Panc1 (cell line): ENCODE measurements at regions not wholly inside any gene's neighbourhood (a gene's known extent, or its start where the extent isn't known, plus 50 kb on each side); places are given as distances from the start of the nearest gene placed in this dataset.
"Not testable (repeated sequence)": the region's sequence is repeated elsewhere in the genome, so short reads cannot be mapped to it uniquely, and the experiment has no call there.

Experiments used
- ATAC-seq: fragments of 200-7000 bp; cut with Tn5 transposase; 2 replicates; pipeline ENCODE4 v1.9.1; 2020; ENCODE audit warnings: mild to moderate bottlenecking, moderate library complexity
- BruUV-seq: library from RNA; stranded (reverse); fragments of 400-500 nt; replicated peaks from 2 replicates; lab custom pipeline; 2021; lab: Mats Ljungman, UMichigan
- CTCF ChIA-PET: fragments of 300-600 bp; sonication (Branson Sonifier 250); formaldehyde crosslinking; loops from one replicate; lab custom pipeline; 2022; ENCODE audit warnings: antibody characterized with exemption; lab: Charles Lee
- POLR2A ChIA-PET: fragments of 300-600 bp; sonication (Branson Sonifier 250); formaldehyde crosslinking; loops from one replicate; lab custom pipeline; 2022; ENCODE audit warnings: antibody characterized with exemption; lab: Charles Lee
- DNase-seq: peaks from one replicate; pipeline ENCODE4 v3.0.0-alpha.2; 2010; ENCODE audit warnings: low read depth, low spot score
- H3K27ac ChIP-seq: 2 replicates; pipeline ENCODE4 v1.5.1; 2011; ENCODE audit warnings: mild to moderate bottlenecking, low read length, inconsistent platforms
- H3K27me3 ChIP-seq: fragments of 200-500 bp; sonication (Bioruptor generic); 2 replicates; pipeline ENCODE4 v1.6.0; 2014; ENCODE audit warnings: low read length, inconsistent platforms; ENCODE audit not compliant: control insufficient read depth, insufficient read depth
- H3K36me3 ChIP-seq: fragments of 200-500 bp; sonication (Bioruptor generic); 2 replicates; pipeline ENCODE4 v1.5.1; 2014; ENCODE audit warnings: inconsistent platforms, mild to moderate bottlenecking, low read length, moderate library complexity; ENCODE audit not compliant: control insufficient read depth, insufficient read depth
- H3K4me1 ChIP-seq: 2 replicates; pipeline ENCODE4 v1.5.1; 2011; ENCODE audit warnings: inconsistent platforms, mild to moderate bottlenecking, low read length, moderate library complexity; ENCODE audit not compliant: control insufficient read depth, insufficient read depth
- H3K4me3 ChIP-seq, 2 experiments: 2 replicates each; pipeline ENCODE4 v1.5.1; 2011 to 2012; ENCODE audit warnings: low read depth in 2 of 2, low read length in 2 of 2, mild to moderate bottlenecking in 2 of 2, inconsistent platforms in 1 of 2, moderate library complexity in 1 of 2
- H3K9me3 ChIP-seq: fragments of 200-500 bp; sonication (Bioruptor generic); 2 replicates; pipeline ENCODE4 v1.5.1; 2014; ENCODE audit warnings: low read depth, mild to moderate bottlenecking, inconsistent platforms, low read length, moderate library complexity; ENCODE audit not compliant: control insufficient read depth, insufficient read depth
- POLR2AphosphoS5 ChIP-seq: IDR thresholded peaks from 2 replicates; pipeline ENCODE4 v1.6.1; 2012; ENCODE audit warnings: mild to moderate bottlenecking, low read depth, low read length, moderate library complexity
- SIN3A ChIP-seq: IDR thresholded peaks from 2 replicates; pipeline ENCODE4 v1.6.1; 2012; ENCODE audit warnings: low read depth, mild to moderate bottlenecking, low read length, moderate library complexity, borderline replicate concordance; ENCODE audit not compliant: insufficient read depth
- TCF7L2 ChIP-seq: IDR thresholded peaks from 2 replicates; pipeline ENCODE4 v1.6.1; 2011; ENCODE audit warnings: mild to moderate bottlenecking, low read depth, low read length, inconsistent platforms
- in situ Hi-C: cut with HindIII; loops from 2 replicates; pipeline ENCODE4 v1.10.0; 2016; ENCODE audit warnings: low sequenced_read_pairs, low pct_unique_long_range_greater_than_20kb
- intact Hi-C: fragments of 100-400 bp; cut with micrococcal nuclease; formaldehyde crosslinking; loops from one replicate; pipeline ENCODE4 v1.10.0; 2022; ENCODE audit not compliant: unreplicated experiment
- TF ChIP-seq, protein P1 (sequence below): fragments of 450-650 bp; IDR thresholded peaks from 2 replicates; pipeline ENCODE4 v1.5.1; 2017; ENCODE audit warnings: mild to moderate bottlenecking
- TF ChIP-seq, protein P2 (sequence below), 2 experiments: IDR thresholded peaks; 2 replicates each; pipeline ENCODE4 v1.6.1; 2011 to 2012; ENCODE audit warnings: low read depth in 2 of 2, control low read depth in 1 of 2, low read length in 1 of 2, mild to moderate bottlenecking in 1 of 2, moderate library complexity in 1 of 2; ENCODE audit not compliant: insufficient read depth in 1 of 2

DNA sequence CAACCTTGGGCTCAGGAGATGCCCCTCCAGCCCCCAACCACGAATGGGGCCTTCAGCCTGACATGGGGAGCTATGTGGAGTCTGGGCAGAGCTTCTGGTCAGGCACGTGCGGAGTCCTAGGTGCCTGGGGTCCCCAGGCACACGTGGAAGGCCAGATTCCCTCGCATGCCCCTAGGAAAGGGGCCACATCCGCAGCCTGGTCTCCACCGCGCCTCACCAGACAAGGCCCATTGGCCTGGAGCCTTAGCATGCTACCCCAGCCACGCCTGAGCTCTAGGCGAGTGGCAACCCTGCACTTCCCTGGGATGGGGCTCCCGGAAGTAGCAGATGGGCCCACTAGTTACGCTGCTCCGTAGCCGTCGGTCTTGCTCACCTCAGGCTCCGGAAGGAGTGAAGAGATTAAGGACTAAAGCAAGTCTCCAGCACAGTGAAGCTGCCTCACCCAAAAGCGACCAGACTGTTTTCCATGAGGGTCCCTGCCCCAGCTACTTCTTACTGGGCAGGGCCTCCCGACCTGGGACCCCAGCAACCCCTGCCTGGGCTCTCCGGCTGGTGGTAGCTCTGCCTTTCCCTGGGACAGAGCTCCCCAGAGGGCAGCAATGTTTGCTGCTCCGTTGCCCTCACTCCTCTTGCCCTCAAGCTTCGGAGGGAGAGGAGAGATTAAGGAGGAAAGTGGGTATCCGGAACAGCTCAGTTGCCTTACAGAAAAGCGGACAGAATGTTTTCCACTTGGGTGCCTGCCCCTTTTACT, 93.2 kb upstream of the IMPG1 start:
- Histone ChIP-seq H3K27me3 (no peaks in the 10 kb centered on the region), H3K9me3 (no peaks in the 10 kb centered on the region), H3K36me3 (no peaks in the 10 kb centered on the region), H3K4me3 (no peak overlapping the region), H3K4me1 (no peaks in the 10 kb centered on the region), H3K27ac (no peak overlapping the region)
- ChIA-PET POLR2A (no interaction called here), CTCF (no interaction called here)
- intact Hi-C loops: no loop called here
- ATAC-seq (no peak), DNase-seq (no peak)
- TF ChIP-seq TCF7L2 (no peak), POLR2AphosphoS5 (no peak), SIN3A (no peak)
- TF ChIP-seq, protein P1, sequence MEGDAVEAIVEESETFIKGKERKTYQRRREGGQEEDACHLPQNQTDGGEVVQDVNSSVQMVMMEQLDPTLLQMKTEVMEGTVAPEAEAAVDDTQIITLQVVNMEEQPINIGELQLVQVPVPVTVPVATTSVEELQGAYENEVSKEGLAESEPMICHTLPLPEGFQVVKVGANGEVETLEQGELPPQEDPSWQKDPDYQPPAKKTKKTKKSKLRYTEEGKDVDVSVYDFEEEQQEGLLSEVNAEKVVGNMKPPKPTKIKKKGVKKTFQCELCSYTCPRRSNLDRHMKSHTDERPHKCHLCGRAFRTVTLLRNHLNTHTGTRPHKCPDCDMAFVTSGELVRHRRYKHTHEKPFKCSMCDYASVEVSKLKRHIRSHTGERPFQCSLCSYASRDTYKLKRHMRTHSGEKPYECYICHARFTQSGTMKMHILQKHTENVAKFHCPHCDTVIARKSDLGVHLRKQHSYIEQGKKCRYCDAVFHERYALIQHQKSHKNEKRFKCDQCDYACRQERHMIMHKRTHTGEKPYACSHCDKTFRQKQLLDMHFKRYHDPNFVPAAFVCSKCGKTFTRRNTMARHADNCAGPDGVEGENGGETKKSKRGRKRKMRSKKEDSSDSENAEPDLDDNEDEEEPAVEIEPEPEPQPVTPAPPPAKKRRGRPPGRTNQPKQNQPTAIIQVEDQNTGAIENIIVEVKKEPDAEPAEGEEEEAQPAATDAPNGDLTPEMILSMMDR: no peak
- TF ChIP-seq, protein P2, sequence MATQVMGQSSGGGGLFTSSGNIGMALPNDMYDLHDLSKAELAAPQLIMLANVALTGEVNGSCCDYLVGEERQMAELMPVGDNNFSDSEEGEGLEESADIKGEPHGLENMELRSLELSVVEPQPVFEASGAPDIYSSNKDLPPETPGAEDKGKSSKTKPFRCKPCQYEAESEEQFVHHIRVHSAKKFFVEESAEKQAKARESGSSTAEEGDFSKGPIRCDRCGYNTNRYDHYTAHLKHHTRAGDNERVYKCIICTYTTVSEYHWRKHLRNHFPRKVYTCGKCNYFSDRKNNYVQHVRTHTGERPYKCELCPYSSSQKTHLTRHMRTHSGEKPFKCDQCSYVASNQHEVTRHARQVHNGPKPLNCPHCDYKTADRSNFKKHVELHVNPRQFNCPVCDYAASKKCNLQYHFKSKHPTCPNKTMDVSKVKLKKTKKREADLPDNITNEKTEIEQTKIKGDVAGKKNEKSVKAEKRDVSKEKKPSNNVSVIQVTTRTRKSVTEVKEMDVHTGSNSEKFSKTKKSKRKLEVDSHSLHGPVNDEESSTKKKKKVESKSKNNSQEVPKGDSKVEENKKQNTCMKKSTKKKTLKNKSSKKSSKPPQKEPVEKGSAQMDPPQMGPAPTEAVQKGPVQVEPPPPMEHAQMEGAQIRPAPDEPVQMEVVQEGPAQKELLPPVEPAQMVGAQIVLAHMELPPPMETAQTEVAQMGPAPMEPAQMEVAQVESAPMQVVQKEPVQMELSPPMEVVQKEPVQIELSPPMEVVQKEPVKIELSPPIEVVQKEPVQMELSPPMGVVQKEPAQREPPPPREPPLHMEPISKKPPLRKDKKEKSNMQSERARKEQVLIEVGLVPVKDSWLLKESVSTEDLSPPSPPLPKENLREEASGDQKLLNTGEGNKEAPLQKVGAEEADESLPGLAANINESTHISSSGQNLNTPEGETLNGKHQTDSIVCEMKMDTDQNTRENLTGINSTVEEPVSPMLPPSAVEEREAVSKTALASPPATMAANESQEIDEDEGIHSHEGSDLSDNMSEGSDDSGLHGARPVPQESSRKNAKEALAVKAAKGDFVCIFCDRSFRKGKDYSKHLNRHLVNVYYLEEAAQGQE (IDR thresholded peaks at IDR 0.05; ENCODE audit: insufficient read depth in 1 of 2, low read depth in 2 of 2, low read length in 1 of 2): no peak
- BruUV-seq: no TSS peak
- in situ Hi-C loops: no loop called here

DNA sequence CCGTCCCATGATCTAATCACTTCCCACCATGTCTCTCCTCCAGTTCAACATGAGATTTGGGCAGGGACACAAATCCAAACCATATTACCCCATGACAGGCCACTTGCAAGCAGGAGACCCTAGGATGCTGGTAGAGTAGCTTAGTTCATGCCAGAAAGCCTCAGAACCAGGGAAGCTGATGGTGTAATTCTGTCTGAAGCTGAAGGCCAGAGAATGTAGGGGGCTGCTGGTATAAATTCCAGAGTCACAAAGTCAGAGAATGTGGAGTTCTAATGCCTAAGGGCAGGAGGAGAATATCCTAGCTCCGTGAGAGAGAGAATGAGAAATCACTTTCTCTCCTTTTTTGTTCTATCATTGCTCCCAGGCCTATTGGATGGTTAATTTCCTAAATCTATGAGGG, 90.3 kb upstream of the IMPG1 start:
- no peaks in the 10 kb centered on the region for H3K9me3 ChIP-seq
- TF ChIP-seq, protein P1: no peak
- TF ChIP-seq POLR2AphosphoS5 (no peak), SIN3A (no peak), TCF7L2 (no peak)
- TF ChIP-seq, protein P2 (IDR thresholded peaks at IDR 0.05; ENCODE audit: insufficient read depth in 1 of 2, low read depth in 2 of 2, low read length in 1 of 2): no peak
- CTCF ChIA-PET: no interaction called here

GRCh38 chr6:76157800-76158199, 85.3 kb upstream of the IMPG1 start:
- in situ Hi-C loops, POLR2A ChIA-PET, H3K4me1 ChIP-seq, H3K36me3 ChIP-seq, H3K9me3 ChIP-seq, H3K4me3 ChIP-seq, H3K27ac ChIP-seq, H3K27me3 ChIP-seq, ATAC-seq, CTCF ChIA-PET, intact Hi-C loops, DNase-seq, BruUV-seq: not testable (repeated sequence)

More for the DNA sequence above, 90.3 kb upstream of the IMPG1 start:
- intact Hi-C loops (no loop called here), in situ Hi-C loops (no loop called here)
- POLR2A ChIA-PET: no interaction called here
- Histone ChIP-seq H3K27me3 (no peaks in the 10 kb centered on the region), H3K4me3 (no peak overlapping the region), H3K4me1 (no peaks in the 10 kb centered on the region), H3K27ac (no peak overlapping the region), H3K36me3 (no peaks in the 10 kb centered on the region)
- ATAC-seq (no peak), DNase-seq (no peak)
- BruUV-seq: no TSS peak
